GM23338 (cell line): ENCODE measurements at regions not wholly inside any gene's neighbourhood (a gene's known extent, or its start where the extent isn't known, plus 50 kb on each side); places are given as distances from the start of the nearest gene placed in this dataset.

Experiments used
- ATAC-seq: fragments of 200-7000 bp; cut with Tn5 transposase; 3 replicates; pipeline ENCODE4 v1.9.1; 2020
- DNase-seq: peaks from one replicate; pipeline ENCODE4 v3.0.0-alpha.2; 2015; ENCODE audit warnings: low spot score
- H2AFZ ChIP-seq: fragments of 200-600 bp; sonication (generic); 2 replicates; pipeline ENCODE4 v1.8.0; 2016; ENCODE audit warnings: antibody characterized with exemption, mild to moderate bottlenecking, moderate library complexity
- H3F3A ChIP-seq: fragments of 200-600 bp; sonication (generic); replicated peaks from 2 replicates; pipeline ENCODE4 v1.8.0; 2017; ENCODE audit warnings: antibody characterized with exemption, mixed run types, low read depth
- H3K27ac ChIP-seq: fragments of 200-600 bp; sonication (generic); 2 replicates; pipeline ENCODE4 v1.6.1; 2016; ENCODE audit warnings: low read depth
- H3K27me3 ChIP-seq: fragments of 200-600 bp; sonication (generic); 2 replicates; pipeline ENCODE4 v1.8.0; 2016; ENCODE audit warnings: mild to moderate bottlenecking, mixed run types, moderate library complexity; ENCODE audit not compliant: insufficient read depth
- H3K36me3 ChIP-seq: fragments of 200-600 bp; sonication (generic); 2 replicates; pipeline ENCODE4 v1.8.0; 2016; ENCODE audit warnings: mild to moderate bottlenecking; ENCODE audit not compliant: insufficient read depth
- H3K4me1 ChIP-seq: fragments of 200-600 bp; sonication (generic); 2 replicates; pipeline ENCODE4 v1.8.0; 2016; ENCODE audit warnings: mild to moderate bottlenecking, moderate library complexity; ENCODE audit not compliant: insufficient read depth
- H3K4me2 ChIP-seq: fragments of 200-600 bp; sonication (generic); 2 replicates; pipeline ENCODE4 v1.7.1; 2017; ENCODE audit warnings: mixed run types
- H3K4me3 ChIP-seq: fragments of 200-600 bp; sonication (generic); 2 replicates; pipeline ENCODE4 v1.6.1; 2016; ENCODE audit warnings: mixed run types
- H3K79me2 ChIP-seq: fragments of 200-600 bp; sonication (generic); replicated peaks from 2 replicates; pipeline ENCODE4 v1.8.0; 2017; ENCODE audit warnings: mild to moderate bottlenecking; ENCODE audit not compliant: insufficient read depth
- H3K9me2 ChIP-seq: fragments of 200-600 bp; sonication (generic); 2 replicates; pipeline ENCODE4 v1.8.0; 2017; ENCODE audit not compliant: insufficient read depth
- H4K20me1 ChIP-seq: fragments of 200-600 bp; sonication (generic); replicated peaks from 2 replicates; pipeline ENCODE4 v1.8.0; 2017; ENCODE audit warnings: mild to moderate bottlenecking; ENCODE audit not compliant: insufficient read depth
- H3K27ac Mint-ChIP-seq: 2 replicates; pipeline ENCODE4 v1.8.0; 2020; ENCODE audit warnings: inconsistent platforms, mild to moderate bottlenecking, moderate library complexity, mixed read lengths
- H3K27me3 Mint-ChIP-seq: 3 replicates; pipeline ENCODE4 v1.8.0; 2022; ENCODE audit warnings: low read depth, mild to moderate bottlenecking, moderate library complexity, mixed read lengths, inconsistent platforms; ENCODE audit not compliant: insufficient read depth, poor library complexity
- H3K36me3 Mint-ChIP-seq: 3 replicates; pipeline ENCODE4 v1.8.0; 2021; ENCODE audit warnings: low read depth, mild to moderate bottlenecking, inconsistent platforms, moderate library complexity, mixed read lengths
- H3K4me1 Mint-ChIP-seq: 3 replicates; pipeline ENCODE4 v1.8.0; 2020; ENCODE audit warnings: mild to moderate bottlenecking, inconsistent platforms, mixed read lengths
- H3K4me3 Mint-ChIP-seq: 3 replicates; pipeline ENCODE4 v1.8.0; 2021; ENCODE audit warnings: moderate library complexity, mild to moderate bottlenecking, inconsistent platforms, mixed read lengths
- H3K9me3 Mint-ChIP-seq: 3 replicates; pipeline ENCODE4 v1.8.0; 2020; ENCODE audit warnings: moderate library complexity, mild to moderate bottlenecking, inconsistent platforms, mixed read lengths
- CTCF ChIP-seq, 2 experiments: fragments of 200-600 bp in 1 of 2; sonication (generic) in 1 of 2; conservative IDR thresholded peaks; 2 replicates each; pipeline versions ENCODE4 v1.5.1 to v1.6.1; 2016 to 2017; ENCODE audit warnings: antibody characterized with exemption in 2 of 2, low read depth in 2 of 2, mild to moderate bottlenecking in 2 of 2, moderate library complexity in 1 of 2
- EZH2 ChIP-seq: fragments of 200-600 bp; sonication (generic); IDR thresholded peaks from one replicate; pipeline ENCODE4 v1.8.0; 2017; ENCODE audit warnings: antibody characterized with exemption, mild to moderate bottlenecking, low read depth; ENCODE audit not compliant: unreplicated experiment
- EZH2phosphoT487 ChIP-seq: fragments of 200-600 bp; sonication (generic); IDR thresholded peaks from one replicate; pipeline ENCODE4 v1.8.1; 2018; ENCODE audit warnings: antibody characterized with exemption; ENCODE audit not compliant: unreplicated experiment
- JUNB ChIP-seq: IDR thresholded peaks from one replicate; pipeline ENCODE4 v1.6.1; 2016; ENCODE audit warnings: antibody characterized with exemption; ENCODE audit not compliant: unreplicated experiment
- NANOG ChIP-seq: IDR thresholded peaks from 2 replicates; pipeline ENCODE4 v1.6.1; 2016; ENCODE audit warnings: antibody characterized with exemption, borderline replicate concordance
- POLR2AphosphoS5 ChIP-seq: IDR thresholded peaks from 2 replicates; pipeline ENCODE4 v1.6.1; 2016; ENCODE audit warnings: antibody characterized with exemption, low read depth
- REST ChIP-seq: IDR thresholded peaks from one replicate; pipeline ENCODE4 v1.6.1; 2018; ENCODE audit warnings: antibody characterized with exemption; ENCODE audit not compliant: unreplicated experiment
- STAT1 ChIP-seq: IDR thresholded peaks from one replicate; pipeline ENCODE4 v1.6.1; 2016; ENCODE audit warnings: antibody characterized with exemption; ENCODE audit not compliant: unreplicated experiment
- ZNF331 ChIP-seq: fragments of 250-450 bp; sonication (Bioruptor Pico); IDR thresholded peaks from 2 replicates; pipeline ENCODE4 v1.5.0; 2020; ENCODE audit warnings: low read depth, mild to moderate bottlenecking, moderate library complexity
- ZNF462 ChIP-seq: fragments of 250-450 bp; sonication (Bioruptor Pico); IDR thresholded peaks from 2 replicates; pipeline ENCODE4 v1.5.0; 2020; ENCODE audit warnings: mild to moderate bottlenecking, moderate library complexity

GRCh38 chr2:7895289-7895688, 786.6 kb upstream of the ID2 start:
- peaks cover 50% of the 10 kb centered on the region for H3K36me3 Mint-ChIP-seq
- DNase-seq (no peak), ATAC-seq (no peak)
- H3K4me1 Mint-ChIP-seq, result peaks cover 39% of the 10 kb centered on the region
- H3K9me3 Mint-ChIP-seq, result peaks cover 14% of the 10 kb centered on the region
- H3F3A ChIP-seq, result peaks cover 15% of the 10 kb centered on the region; the same call in 1 of the 2 replicates
- peaks cover 37% of the 10 kb centered on the region for H3K4me1 ChIP-seq
- H3K4me3 Mint-ChIP-seq, result no peak overlapping the region
- no peaks in the 10 kb centered on the region for H4K20me1 ChIP-seq
- TF ChIP-seq STAT1 (no peak), ZNF331 (CRISPR knock-in tag) (no peak), EZH2 (no peak), CTCF (conservative IDR thresholded peaks at IDR 0.05; ENCODE audit: low read depth in 2 of 2) (no peak)
- H3K27me3 Mint-ChIP-seq, result peaks cover 2% of the 10 kb centered on the region
- no peak overlapping the region for H3K27ac ChIP-seq
- peaks cover 21% of the 10 kb centered on the region; the same call in 1 of the 2 replicates for H3K79me2 ChIP-seq
- H3K4me3 ChIP-seq, result no peak overlapping the region
- no peak overlapping the region for H2AFZ ChIP-seq
- H3K27ac Mint-ChIP-seq, result no peak overlapping the region
- 0 out of 2 replicates have a peak, but pooled peaks cover 10% of the 10 kb centered on the region for H3K9me2 ChIP-seq
- no peak overlapping the region for H3K4me2 ChIP-seq
- 0 out of 2 replicates have a peak, but pooled peaks cover 6% of the 10 kb centered on the region for H3K36me3 ChIP-seq
- H3K27me3 ChIP-seq, result no peaks in the 10 kb centered on the region

GRCh38 chr2:7896940-7897487, 784.8 kb upstream of the ID2 start:
- peaks cover 2% of the 10 kb centered on the region for H3K27me3 Mint-ChIP-seq
- peaks cover 29% of the 10 kb centered on the region for H3K4me1 ChIP-seq
- no peak overlapping the region for H3K27ac Mint-ChIP-seq
- no peak overlapping the region for H2AFZ ChIP-seq
- peaks cover 32% of the 10 kb centered on the region for H3K4me1 Mint-ChIP-seq
- no peaks in the 10 kb centered on the region for H4K20me1 ChIP-seq
- H3K27ac ChIP-seq, result no peak overlapping the region
- no peak overlapping the region for H3K4me3 ChIP-seq
- H3K4me2 ChIP-seq, result no peak overlapping the region
- no peak overlapping the region for H3K4me3 Mint-ChIP-seq
- peaks cover 54% of the 10 kb centered on the region for H3K36me3 Mint-ChIP-seq
- H3K27me3 ChIP-seq, result no peaks in the 10 kb centered on the region
- H3F3A ChIP-seq, result peaks cover 14% of the 10 kb centered on the region; the same call in 1 of the 2 replicates
- peaks cover 18% of the 10 kb centered on the region for H3K9me3 Mint-ChIP-seq
- H3K79me2 ChIP-seq, result peaks cover 20% of the 10 kb centered on the region; the same call in 1 of the 2 replicates
- DNase-seq (no peak), ATAC-seq (no peak)
- H3K9me2 ChIP-seq, result peaks cover 10% of the 10 kb centered on the region; the same call in 1 of the 2 replicates
- peaks cover 11% of the 10 kb centered on the region; the same call in 1 of the 2 replicates for H3K36me3 ChIP-seq
- TF ChIP-seq NANOG, result no peak
- no peak for TF ChIP-seq EZH2phosphoT487
- TF ChIP-seq EZH2, result no peak
- TF ChIP-seq POLR2AphosphoS5, result no peak
- TF ChIP-seq ZNF331 (CRISPR knock-in tag), result no peak
- no peak for TF ChIP-seq JUNB
- no peak for TF ChIP-seq ZNF462 (CRISPR knock-in tag)
- no peak for TF ChIP-seq REST
